K562 (cell line): ENCODE measurements at regions not wholly inside any gene's neighbourhood (a gene's known extent, or its start where the extent isn't known, plus 50 kb on each side); places are given as distances from the start of the nearest gene placed in this dataset.

ENCODE experiments used
- ATAC-seq: fragments of 200-7000 bp; cut with Tn5 transposase; 3 replicates; pipeline ENCODE4 v1.9.1; 2020; ENCODE audit warnings: moderate library complexity
- BruUV-seq: library from RNA; stranded (reverse); fragments of 400-500 nt; replicated peaks from 2 replicates; lab custom pipeline; 2021; lab: Mats Ljungman, UMichigan
- CTCF ChIA-PET: fragments of 300-600 bp; formaldehyde crosslinking; extraction: SDS; loops from one replicate; lab custom pipeline; 2021; ENCODE audit warnings: low intra/inter-chr PET ratio; lab: Yijun Ruan, JAX
- POLR2A ChIA-PET: fragments of 300-600, 350-650 bp; sonication (Branson Sonifier 250); formaldehyde crosslinking; extraction: SDS; loops from one replicate; lab custom pipeline; 2021; ENCODE audit warnings: antibody characterized with exemption, inconsistent platforms; lab: Yijun Ruan, JAX
- DNase-seq, 4 experiments: peaks; one replicate each; pipeline versions ENCODE4 v3.0.0 to v3.0.0-alpha.2; 2011 to 2018; ENCODE audit warnings: low spot score in 3 of 4, mixed read lengths in 3 of 4; ENCODE audit errors: extremely low read depth in 1 of 4
- FAIRE-seq: peaks from 2 replicates; lab custom pipeline; 2011; peaks lifted over from hg19 to GRCh38; lab: Jason Lieb, UNC
- H2AFZ ChIP-seq: 2 replicates; pipeline ENCODE4 v1.6.0; 2011; ENCODE audit warnings: low read depth, low read length, control low read depth, inconsistent platforms
- H3K27ac ChIP-seq: fragments of 200-600 bp; 3 replicates; pipeline ENCODE4 v1.8.0; 2011; ENCODE audit warnings: low read depth, mild to moderate bottlenecking, control low read depth, inconsistent platforms, low read length, moderate library complexity, mixed read lengths; ENCODE audit errors: extremely low read depth
- H3K27me3 ChIP-seq, 2 experiments: fragments of 300-600 bp in 1 of 2; 2 replicates in 1 of 2; 3 replicates in 1 of 2; pipeline versions ENCODE4 v1.6.0 to v1.8.0; 2011; ENCODE audit warnings: inconsistent platforms in 2 of 2, low read length in 2 of 2, mild to moderate bottlenecking in 1 of 2, mixed read lengths in 1 of 2, moderate library complexity in 1 of 2; ENCODE audit not compliant: control insufficient read depth in 2 of 2, insufficient read depth in 2 of 2
- H3K36me3 ChIP-seq: fragments of 300-600 bp; 3 replicates; pipeline ENCODE4 v1.8.0; 2011; ENCODE audit warnings: mild to moderate bottlenecking, low read length, inconsistent platforms; ENCODE audit not compliant: control insufficient read depth, insufficient read depth
- H3K4me1 ChIP-seq, 2 experiments: fragments of 200-600 bp in 1 of 2; replicated peaks in 1 of 2; 2 replicates in 1 of 2; 3 replicates in 1 of 2; pipeline versions ENCODE4 v1.5.1 to v1.8.0; 2011; ENCODE audit warnings: inconsistent platforms in 2 of 2, low read length in 2 of 2, mild to moderate bottlenecking in 1 of 2, mixed read lengths in 1 of 2, moderate library complexity in 1 of 2; ENCODE audit not compliant: control insufficient read depth in 2 of 2, insufficient read depth in 2 of 2
- H3K4me2 ChIP-seq: 2 replicates; pipeline ENCODE4 v1.6.1; 2011; ENCODE audit warnings: low read length, control low read depth, inconsistent platforms, mixed read lengths; ENCODE audit not compliant: insufficient read depth
- H3K4me3 ChIP-seq: fragments of 200-600 bp; sonication (generic), shearing (Covaris generic); 2 replicates; pipeline ENCODE4 v1.5.1; 2016; ENCODE audit warnings: control low read depth, inconsistent platforms
- H3K79me2 ChIP-seq: fragments of 200-600 bp; 3 replicates; pipeline ENCODE4 v1.8.0; 2011; ENCODE audit warnings: low read length, inconsistent platforms; ENCODE audit not compliant: control insufficient read depth, insufficient read depth
- H3K9ac ChIP-seq, 2 experiments: 2 replicates each; pipeline versions ENCODE4 v1.6.0 to v1.6.1; 2011; ENCODE audit warnings: low read depth in 2 of 2, low read length in 2 of 2, control low read depth in 1 of 2, inconsistent platforms in 1 of 2, mild to moderate bottlenecking in 1 of 2, mixed read lengths in 1 of 2; ENCODE audit not compliant: insufficient read depth in 1 of 2
- H3K9me1 ChIP-seq: one replicate; pipeline ENCODE4 v1.6.0; 2011; ENCODE audit warnings: inconsistent platforms, mild to moderate bottlenecking, low read length, moderate library complexity; ENCODE audit not compliant: control insufficient read depth, insufficient read depth
- H3K9me3 ChIP-seq: replicated peaks from 2 replicates; pipeline ENCODE4 v1.5.1; 2011; ENCODE audit warnings: low read depth, low read length, inconsistent platforms; ENCODE audit not compliant: control insufficient read depth, insufficient read depth
- H4K20me1 ChIP-seq: replicated peaks from 2 replicates; pipeline ENCODE4 v1.6.1; 2011; ENCODE audit warnings: low read length, inconsistent platforms, mixed read lengths; ENCODE audit not compliant: control insufficient read depth, insufficient read depth
- KDM1A ChIP-seq, 2 experiments: fragments of 450-650 bp; IDR thresholded peaks; 2 replicates each; pipeline ENCODE4 v1.6.1; 2016; ENCODE audit warnings: mild to moderate bottlenecking in 2 of 2
- NFE2 ChIP-seq: IDR thresholded peaks from 2 replicates; pipeline ENCODE4 v1.6.1; 2014; ENCODE audit warnings: antibody characterized with exemption, low read depth
- PRDM10 ChIP-seq: fragments of 450-650 bp; IDR thresholded peaks from 2 replicates; pipeline ENCODE4 v1.6.1; 2018; ENCODE audit not compliant: partially characterized antibody
- RFX7 ChIP-seq: fragments of 250-450 bp; sonication (Bioruptor Pico); IDR thresholded peaks from 2 replicates; pipeline ENCODE4 v1.5.1; 2021; ENCODE audit warnings: mild to moderate bottlenecking
- SMARCA4 ChIP-seq: fragments of 450-650 bp; IDR thresholded peaks from 2 replicates; pipeline ENCODE4 v1.6.1; 2016
- TEAD4 ChIP-seq, 2 experiments: sonication (generic) in 1 of 2; formaldehyde crosslinking in 1 of 2; IDR thresholded peaks; 2 replicates each; pipeline versions ENCODE4 v1.6.1 to v1.8.0; 2012 to 2022; ENCODE audit warnings: borderline replicate concordance in 1 of 2, inconsistent platforms in 1 of 2, low read length in 1 of 2, mild to moderate bottlenecking in 1 of 2, missing genetic modification reagents in 1 of 2
- ZBTB1 ChIP-seq: sonication (generic); formaldehyde crosslinking; IDR thresholded peaks from 2 replicates; pipeline ENCODE4 v1.8.1; 2023; ENCODE audit warnings: missing genetic modification reagents, low read depth, mild to moderate bottlenecking, borderline replicate concordance
- ZNF507 ChIP-seq: conservative IDR thresholded peaks from 2 replicates; pipeline ENCODE4 v1.6.1; 2017; ENCODE audit warnings: missing genetic modification characterization, missing compliant biosample characterization
- WGBS: fragments of 100-300 bp; shearing (Covaris generic); methylation state at CpG from one replicate; pipeline ENCODE4 v1.1.6; 2016; ENCODE audit warnings: low coverage, mixed read lengths; ENCODE audit not compliant: insufficient coverage; ENCODE audit errors: missing lambda C conversion rate; 5-methylcytosine and 5-hydroxymethylcytosine counted together
- in situ Hi-C: fragments of 300-500 bp; cut with MboI; formaldehyde crosslinking; loops from 4 replicates; pipeline ENCODE4 v1.15.0; 2018; ENCODE audit warnings: inconsistent platforms, mixed read lengths
- intact Hi-C: fragments of 100-400 bp; cut with micrococcal nuclease; formaldehyde crosslinking; loops from 2 replicates; pipeline ENCODE4 v1.14.2; 2022

DNA sequence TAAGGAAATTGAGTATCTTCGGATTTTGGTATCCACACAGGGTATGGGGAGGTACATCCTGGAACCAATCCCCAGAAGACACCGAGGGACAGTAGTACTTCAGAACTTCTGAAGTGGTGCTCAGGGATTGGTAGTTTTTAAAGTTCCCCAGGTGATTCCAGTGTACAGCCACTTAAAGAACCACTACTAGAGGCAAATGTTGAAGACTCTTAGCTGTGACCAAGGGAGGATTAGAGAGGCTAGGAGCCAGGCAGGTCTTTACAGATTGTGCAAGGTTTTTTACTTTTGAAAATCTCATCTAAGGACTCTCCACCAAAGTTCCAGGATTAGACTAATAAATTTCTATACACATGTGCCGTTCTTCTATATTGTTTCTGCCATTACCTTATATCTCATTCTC, 52.9 kb upstream of the GLS start:
- Histone ChIP-seq H3K36me3 (no peaks in the 10 kb centered on the region), H3K9ac (no peak overlapping the region), H3K4me1 (no peaks in the 10 kb centered on the region), H2AFZ (no peak overlapping the region), H3K27me3 (no peaks in the 10 kb centered on the region; a peak in 1 of 5 replicates), H3K9me3 (no peaks in the 10 kb centered on the region), H4K20me1 (no peaks in the 10 kb centered on the region), H3K4me2 (no peak overlapping the region), H3K9me1 (no peaks in the 10 kb centered on the region), H3K4me3 (no peak overlapping the region), H3K79me2 (no peaks in the 10 kb centered on the region), H3K27ac (no peak overlapping the region)
- WGBS: 4% methylated on average over 3 of the region's 3 CpGs
- intact Hi-C loops: no loop called here
- ChIA-PET POLR2A (no interaction called here), CTCF (no interaction called here)
- TF ChIP-seq TEAD4 (IDR thresholded peaks at IDR 0.05; ENCODE audit: low read length) (no peak), TEAD4 (CRISPR knock-in tag; IDR thresholded peaks at IDR 0.05; ENCODE audit: borderline replicate concordance) (no peak)
- in situ Hi-C loops: no loop called here
- no TSS peak for BruUV-seq
- ATAC-seq: no peak
- FAIRE-seq: no peak
- DNase-seq: no peak

GRCh38 chr2:190829642-190830041, 51.0 kb upstream of the GLS start:
- 0% methylated on average over 1 of the region's 1 CpG for WGBS
- no peak for FAIRE-seq
- Histone ChIP-seq H3K27me3 (no peaks in the 10 kb centered on the region), H3K9me3 (no peaks in the 10 kb centered on the region), H3K9me1 (no peaks in the 10 kb centered on the region), H2AFZ (no peak overlapping the region), H3K9ac (no peak overlapping the region), H3K4me1 (no peaks in the 10 kb centered on the region), H3K4me2 (no peak overlapping the region), H3K4me3 (no peak overlapping the region), H3K27ac (no peak overlapping the region), H3K79me2 (no peaks in the 10 kb centered on the region), H4K20me1 (no peaks in the 10 kb centered on the region), H3K36me3 (no peaks in the 10 kb centered on the region)
- no peak for ATAC-seq
- BruUV-seq: no TSS peak
- intact Hi-C loops (no loop called here), in situ Hi-C loops (no loop called here)
- ChIA-PET POLR2A (no interaction called here), CTCF (no interaction called here)
- no peak for DNase-seq
- TF ChIP-seq RFX7 (no peak), KDM1A (IDR thresholded peaks at IDR 0.05) (no peak), SMARCA4 (no peak), PRDM10 (peak; percentile 18), NFE2 (no peak), ZNF507 (tag) (no peak), ZBTB1 (CRISPR knock-in tag) (no peak)
